Loucy (cell line): ENCODE measurements at regions not wholly inside any gene's neighbourhood (a gene's known extent, or its start where the extent isn't known, plus 50 kb on each side); places are given as distances from the start of the nearest gene placed in this dataset.
"Not testable (repeated sequence)": the region's sequence is repeated elsewhere in the genome, so short reads cannot be mapped to it uniquely, and the experiment has no call there.

Source experiments
- CTCF ChIP-seq: fragments of 200-600 bp; sonication (generic); conservative IDR thresholded peaks from 2 replicates; pipeline ENCODE4 v1.5.1; 2014; ENCODE audit warnings: mild to moderate bottlenecking, antibody characterized with exemption, low read length
- EZH2phosphoT487 ChIP-seq: fragments of 200-600 bp; IDR thresholded peaks from 2 replicates; pipeline ENCODE4 v1.6.1; 2018; ENCODE audit warnings: antibody characterized with exemption, mild to moderate bottlenecking, moderate library complexity, borderline replicate concordance

- not testable (repeated sequence) for TF ChIP-seq CTCF, EZH2phosphoT487
These were observed 341.9 kb upstream of the CDH5 start for GRCh38 chr16:66024567-66024966.
